ENCODE measurements at regions not wholly inside any gene's neighbourhood (a gene's known extent, or its start where the extent isn't known, plus 50 kb on each side); places are given as distances from the start of the nearest gene placed in this dataset.

DNA sequence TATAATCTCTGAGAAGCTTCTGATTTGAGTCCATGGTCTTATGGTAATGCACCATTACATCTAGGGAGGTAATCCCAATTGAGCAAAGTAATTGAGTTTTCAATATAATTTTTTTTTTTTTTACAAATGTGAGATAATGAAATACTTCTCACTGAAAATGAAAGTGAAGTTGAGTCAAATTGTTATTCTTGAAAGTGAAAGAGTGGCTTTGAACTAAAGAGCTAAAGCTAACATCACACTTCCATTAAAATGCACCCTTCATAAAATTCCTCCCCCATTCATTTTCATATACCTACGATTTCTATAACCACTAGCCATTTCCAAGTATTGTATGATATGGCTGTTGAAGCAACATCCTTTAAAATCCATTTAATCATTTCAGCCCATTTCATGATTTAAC lies 149.1 kb upstream of the IMPG1 start:
- H3K14ac ChIP-seq (ENCODE audit: insufficient read length), result no peak overlapping the region
- H3K36me3 ChIP-seq (ENCODE audit: control insufficient read depth in 2 of 4, insufficient read depth in 4 of 4, low read length in 3 of 4), result no peaks in the 10 kb centered on the region
- no peak overlapping the region for H3K23ac ChIP-seq (ENCODE audit: insufficient read length)
- H3K18ac ChIP-seq (ENCODE audit: extremely low read depth, low read length), result no peak overlapping the region
- no peak overlapping the region for H2BK15ac ChIP-seq (ENCODE audit: low read length)
- WGBS, 2 experiments (ENCODE audit: extremely low coverage in 1 of 2, insufficient coverage in 1 of 2, insufficient read length in 1 of 2, insufficient replicate concordance in 2 of 2, low coverage in 1 of 2, low lambda C conversion rate in 2 of 2, missing lambda C conversion rate in 1 of 2), result 83 to 100% methylated on average over 1 of the region's 1 CpG
- no peak overlapping the region for H2AFZ ChIP-seq (ENCODE audit: low read length)
- no peak overlapping the region for H3K4ac ChIP-seq (replicated peaks; ENCODE audit: insufficient read length, low read depth, low read length)
- no peak overlapping the region for H3K27ac ChIP-seq (ENCODE audit: low read depth, low read length)
- H3K9me3 ChIP-seq (ENCODE audit: insufficient read depth in 2 of 2, low read depth in 1 of 2, low read length in 1 of 2), result no peaks in the 10 kb centered on the region
- H4K5ac ChIP-seq (ENCODE audit: insufficient read length, low read depth, low read length), result no peak overlapping the region
- H2BK5ac ChIP-seq (ENCODE audit: low read depth, low read length), result no peak overlapping the region
- DNase-seq (ENCODE audit: low read depth in 1 of 2, low spot score in 2 of 2) (no peak), FAIRE-seq (no peak)
- H3K56ac ChIP-seq (replicated peaks; ENCODE audit: insufficient read length, low read depth, low read length), result no peak overlapping the region
- H2BK20ac ChIP-seq (ENCODE audit: low read length), result no peak overlapping the region
- H3K23me2 ChIP-seq (ENCODE audit: low read depth, low read length), result peaks cover 3% of the 10 kb centered on the region; the same call in 1 of the 2 replicates
- H2BK120ac ChIP-seq (replicated peaks; ENCODE audit: low read depth, low read length), result no peak overlapping the region
- no peak overlapping the region for H2BK12ac ChIP-seq (ENCODE audit: low read depth, low read length)
- no peaks in the 10 kb centered on the region for H3K27me3 ChIP-seq (replicated peaks in 1 of 4; ENCODE audit: control insufficient read depth in 3 of 4, extremely low read depth in 1 of 4, insufficient read depth in 3 of 4, low read length in 3 of 4)
- no peaks in the 10 kb centered on the region for H4K20me1 ChIP-seq (replicated peaks in 1 of 2; ENCODE audit: control insufficient read depth in 1 of 2, insufficient read depth in 2 of 2, low read length in 2 of 2)
- no peak overlapping the region for H4K8ac ChIP-seq (ENCODE audit: extremely low read depth, insufficient read depth, low read length)
- no peak overlapping the region for H3K9ac ChIP-seq (replicated peaks in 1 of 4; ENCODE audit: extremely low read depth in 1 of 4, low read depth in 3 of 4, low read length in 3 of 4)
- no peak for TF ChIP-seq MAFK (IDR thresholded peaks at IDR 0.05; ENCODE audit: low read depth, low read length)
- H2AK5ac ChIP-seq (ENCODE audit: low read depth, low read length), result no peak overlapping the region
- no peaks in the 10 kb centered on the region for H3K4me1 ChIP-seq (replicated peaks in 1 of 4; ENCODE audit: control insufficient read depth in 3 of 4, insufficient read depth in 4 of 4, low read length in 3 of 4)
- no peak overlapping the region for H3K4me2 ChIP-seq (ENCODE audit: insufficient read depth in 1 of 2, low read depth in 2 of 2, low read length in 2 of 2)
- POLR2A ChIA-PET (ENCODE audit: partially characterized antibody), result no interaction called here
- no peak overlapping the region for H4K91ac ChIP-seq (replicated peaks; ENCODE audit: insufficient read length, low read length)
- H3K4me3 ChIP-seq (ENCODE audit: extremely low read depth in 1 of 4, insufficient read depth in 2 of 4, low read depth in 3 of 4, low read length in 4 of 4), result no peak overlapping the region
- no peaks in the 10 kb centered on the region for H3K79me1 ChIP-seq (ENCODE audit: low read depth, low read length)
- CTCF ChIA-PET (ENCODE audit: partially characterized antibody), result interaction anchor here (1.2 kb wide), 1 partner anchor 328 kb away, joined by 3 read pairs; no protein-coding TSS in a partner anchor
- H3K79me2 ChIP-seq (ENCODE audit: control insufficient read depth in 1 of 2, insufficient read depth in 2 of 2, low read length in 2 of 2), result no peaks in the 10 kb centered on the region
